GM12878 (cell line): ENCODE measurements at regions not wholly inside any gene's neighbourhood (a gene's known extent, or its start where the extent isn't known, plus 50 kb on each side); places are given as distances from the start of the nearest gene placed in this dataset.

Experiments
- BACH1 ChIP-seq: fragments of 450-650 bp; IDR thresholded peaks from 2 replicates; pipeline ENCODE4 v1.6.1; 2017; ENCODE audit warnings: mild to moderate bottlenecking, borderline replicate concordance
- BMI1 ChIP-seq: fragments of 450-650 bp; IDR thresholded peaks from 2 replicates; pipeline ENCODE4 v1.6.1; 2016; ENCODE audit warnings: mild to moderate bottlenecking, moderate library complexity, borderline replicate concordance
- CBX5 ChIP-seq: sonication (generic); IDR thresholded peaks from 2 replicates; pipeline ENCODE4 v1.6.1; 2016; ENCODE audit warnings: low read depth, moderate library complexity, mild to moderate bottlenecking, inconsistent platforms
- CREM ChIP-seq: IDR thresholded peaks from 2 replicates; pipeline ENCODE4 v1.6.1; 2014; ENCODE audit warnings: antibody characterized with exemption, low read depth
- EED ChIP-seq: sonication (generic); IDR thresholded peaks from 2 replicates; pipeline ENCODE4 v1.6.1; 2016; ENCODE audit warnings: antibody characterized with exemption, low read depth
- EGR1 ChIP-seq, 2 experiments: IDR thresholded peaks; 1 replicate in 1 of 2; 2 replicates in 1 of 2; pipeline ENCODE4 v1.6.1; 2011 to 2012; ENCODE audit warnings: low read depth in 2 of 2, low read length in 2 of 2, borderline replicate concordance in 1 of 2, mild to moderate bottlenecking in 1 of 2, moderate library complexity in 1 of 2
- FOS ChIP-seq: IDR thresholded peaks from 3 replicates; pipeline ENCODE4 v1.6.1; 2011; ENCODE audit warnings: borderline replicate concordance; ENCODE audit not compliant: insufficient read length; ENCODE audit errors: extremely low read depth
- HDAC6 ChIP-seq: fragments of 200-600 bp; sonication (generic); IDR thresholded peaks from one replicate; pipeline ENCODE4 v1.8.0; 2017; ENCODE audit warnings: antibody characterized with exemption; ENCODE audit not compliant: unreplicated experiment
- HDGF ChIP-seq: fragments of 450-650 bp; IDR thresholded peaks from 2 replicates; pipeline ENCODE4 v1.6.1; 2016; ENCODE audit warnings: antibody characterized with exemption
- IKZF2 ChIP-seq, 2 experiments: fragments of 450-650 bp; IDR thresholded peaks; 2 replicates each; pipeline ENCODE4 v1.6.1; 2017; ENCODE audit warnings: mild to moderate bottlenecking in 2 of 2, moderate library complexity in 2 of 2
- JUND ChIP-seq: IDR thresholded peaks from 2 replicates; pipeline ENCODE4 v1.6.1; 2012; ENCODE audit warnings: low read depth, mild to moderate bottlenecking, low read length, improper control_type of control experiment, moderate library complexity
- KAT2A ChIP-seq: conservative IDR thresholded peaks from 2 replicates; pipeline ENCODE4 v1.6.1; 2011; ENCODE audit warnings: low read depth, low read length; ENCODE audit not compliant: control insufficient read depth
- MEF2A ChIP-seq: IDR thresholded peaks from 2 replicates; pipeline ENCODE4 v1.6.1; 2011; ENCODE audit warnings: low read depth, mild to moderate bottlenecking, low read length, moderate library complexity; ENCODE audit not compliant: insufficient read depth
- MEF2B ChIP-seq: fragments of 450-650 bp; IDR thresholded peaks from 2 replicates; pipeline ENCODE4 v1.6.1; 2018; ENCODE audit warnings: mild to moderate bottlenecking, moderate library complexity; ENCODE audit not compliant: partially characterized antibody, poor library complexity, severe bottlenecking
- MYB ChIP-seq: fragments of 150-350 bp; IDR thresholded peaks from 2 replicates; pipeline ENCODE4 v1.6.1; 2014; ENCODE audit warnings: mild to moderate bottlenecking, low read depth, low read length, borderline replicate concordance
- NFIC ChIP-seq: IDR thresholded peaks from 2 replicates; pipeline ENCODE4 v1.6.1; 2012; ENCODE audit warnings: low read depth, mild to moderate bottlenecking, inconsistent platforms, low read length, moderate library complexity
- NFXL1 ChIP-seq: fragments of 450-650 bp; IDR thresholded peaks from 2 replicates; pipeline ENCODE4 v1.6.1; 2017; ENCODE audit warnings: antibody characterized with exemption, mild to moderate bottlenecking, borderline replicate concordance
- NR2C1 ChIP-seq: fragments of 450-650 bp; IDR thresholded peaks from 2 replicates; pipeline ENCODE4 v1.6.1; 2017; ENCODE audit warnings: antibody characterized with exemption, mild to moderate bottlenecking, moderate library complexity
- NR2C2 ChIP-seq: IDR thresholded peaks from 2 replicates; pipeline ENCODE4 v1.6.1; 2011; ENCODE audit warnings: borderline replicate concordance, low read depth; ENCODE audit not compliant: control insufficient read depth, insufficient read length
- NR2F1 ChIP-seq: fragments of 450-650 bp; conservative IDR thresholded peaks from 2 replicates; pipeline ENCODE4 v1.6.1; 2017; ENCODE audit warnings: mild to moderate bottlenecking
- POLR2AphosphoS5 ChIP-seq: IDR thresholded peaks from 2 replicates; pipeline ENCODE4 v1.6.1; 2011; ENCODE audit warnings: mild to moderate bottlenecking, low read length, inconsistent platforms
- RAD21 ChIP-seq: IDR thresholded peaks from 2 replicates; pipeline ENCODE4 v1.6.1; 2011; ENCODE audit warnings: mild to moderate bottlenecking, low read depth, low read length, moderate library complexity; ENCODE audit not compliant: insufficient read depth
- RCOR1 ChIP-seq: conservative IDR thresholded peaks from 2 replicates; pipeline ENCODE4 v1.6.1; 2012; ENCODE audit warnings: low read depth, low read length, improper control_type of control experiment
- SMAD1 ChIP-seq: fragments of 450-650 bp; IDR thresholded peaks from 2 replicates; pipeline ENCODE4 v1.6.1; 2018; ENCODE audit warnings: mild to moderate bottlenecking, low read depth; ENCODE audit not compliant: partially characterized antibody
- SMARCA5 ChIP-seq: fragments of 450-650 bp; IDR thresholded peaks from 2 replicates; pipeline ENCODE4 v1.6.1; 2017; ENCODE audit warnings: mild to moderate bottlenecking
- STAT1 ChIP-seq: fragments of 450-650 bp; conservative IDR thresholded peaks from 2 replicates; pipeline ENCODE4 v1.6.1; 2014; ENCODE audit warnings: antibody characterized with exemption, mild to moderate bottlenecking
- SUPT20H ChIP-seq: IDR thresholded peaks from 2 replicates; pipeline ENCODE4 v1.6.1; 2011; ENCODE audit warnings: low read depth, mild to moderate bottlenecking, low read length, moderate library complexity, borderline replicate concordance; ENCODE audit not compliant: control insufficient read depth
- TARDBP ChIP-seq: IDR thresholded peaks from 2 replicates; pipeline ENCODE4 v1.6.1; 2016; ENCODE audit warnings: borderline replicate concordance
- YY1 ChIP-seq: IDR thresholded peaks from 2 replicates; pipeline ENCODE4 v1.6.1; 2011; ENCODE audit warnings: low read depth, mild to moderate bottlenecking, low read length
- TF ChIP-seq, protein P1 (sequence below): fragments of 450-650 bp; formaldehyde crosslinking; IDR thresholded peaks from 2 replicates; pipeline ENCODE4 v1.5.0; 2022; ENCODE audit warnings: mild to moderate bottlenecking, missing genetic modification characterization

GRCh38 chr20:54345301-54345724, 130.1 kb upstream of the DOK5 start (continued):
- TF ChIP-seq EGR1 (IDR thresholded peaks at IDR 0.05; ENCODE audit: borderline replicate concordance in 1 of 2, low read depth in 2 of 2, low read length in 2 of 2) (no peak), MYB (no peak), YY1 (no peak), KAT2A (no peak), MEF2A (no peak), CBX5 (no peak), SMAD1 (no peak), NR2C1 (no peak), SMARCA5 (no peak), BACH1 (0 out of 2 replicates have a peak, but pooled peaks have one; percentile 38), TARDBP (no peak), SUPT20H (no peak), POLR2AphosphoS5 (no peak), RAD21 (no peak), NFXL1 (0 out of 2 replicates have a peak, but pooled peaks have one; percentile 28), FOS (no peak), NR2C2 (no peak), MEF2B (peak; percentile 57), NR2F1 (no peak), RCOR1 (no peak), NFIC (no peak), CREM (no peak), BMI1 (peak; percentile 68), JUND (peak; percentile 60; the same call in 1 of the 2 replicates), HDGF (no peak), STAT1 (no peak), EED (no peak), IKZF2 (IDR thresholded peaks at IDR 0.05) (peak; percentile 37 to 68; a peak in 3 of 4 replicates), HDAC6 (no peak)
- TF ChIP-seq, protein P1, sequence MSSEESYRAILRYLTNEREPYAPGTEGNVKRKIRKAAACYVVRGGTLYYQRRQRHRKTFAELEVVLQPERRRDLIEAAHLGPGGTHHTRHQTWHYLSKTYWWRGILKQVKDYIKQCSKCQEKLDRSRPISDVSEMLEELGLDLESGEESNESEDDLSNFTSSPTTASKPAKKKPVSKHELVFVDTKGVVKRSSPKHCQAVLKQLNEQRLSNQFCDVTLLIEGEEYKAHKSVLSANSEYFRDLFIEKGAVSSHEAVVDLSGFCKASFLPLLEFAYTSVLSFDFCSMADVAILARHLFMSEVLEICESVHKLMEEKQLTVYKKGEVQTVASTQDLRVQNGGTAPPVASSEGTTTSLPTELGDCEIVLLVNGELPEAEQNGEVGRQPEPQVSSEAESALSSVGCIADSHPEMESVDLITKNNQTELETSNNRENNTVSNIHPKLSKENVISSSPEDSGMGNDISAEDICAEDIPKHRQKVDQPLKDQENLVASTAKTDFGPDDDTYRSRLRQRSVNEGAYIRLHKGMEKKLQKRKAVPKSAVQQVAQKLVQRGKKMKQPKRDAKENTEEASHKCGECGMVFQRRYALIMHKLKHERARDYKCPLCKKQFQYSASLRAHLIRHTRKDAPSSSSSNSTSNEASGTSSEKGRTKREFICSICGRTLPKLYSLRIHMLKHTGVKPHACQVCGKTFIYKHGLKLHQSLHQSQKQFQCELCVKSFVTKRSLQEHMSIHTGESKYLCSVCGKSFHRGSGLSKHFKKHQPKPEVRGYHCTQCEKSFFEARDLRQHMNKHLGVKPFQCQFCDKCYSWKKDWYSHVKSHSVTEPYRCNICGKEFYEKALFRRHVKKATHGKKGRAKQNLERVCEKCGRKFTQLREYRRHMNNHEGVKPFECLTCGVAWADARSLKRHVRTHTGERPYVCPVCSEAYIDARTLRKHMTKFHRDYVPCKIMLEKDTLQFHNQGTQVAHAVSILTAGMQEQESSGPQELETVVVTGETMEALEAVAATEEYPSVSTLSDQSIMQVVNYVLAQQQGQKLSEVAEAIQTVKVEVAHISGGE (CRISPR knock-in tag): no peak
